ENCODE measurements at regions not wholly inside any gene's neighbourhood (a gene's known extent, or its start where the extent isn't known, plus 50 kb on each side); places are given as distances from the start of the nearest gene placed in this dataset.

DNA sequence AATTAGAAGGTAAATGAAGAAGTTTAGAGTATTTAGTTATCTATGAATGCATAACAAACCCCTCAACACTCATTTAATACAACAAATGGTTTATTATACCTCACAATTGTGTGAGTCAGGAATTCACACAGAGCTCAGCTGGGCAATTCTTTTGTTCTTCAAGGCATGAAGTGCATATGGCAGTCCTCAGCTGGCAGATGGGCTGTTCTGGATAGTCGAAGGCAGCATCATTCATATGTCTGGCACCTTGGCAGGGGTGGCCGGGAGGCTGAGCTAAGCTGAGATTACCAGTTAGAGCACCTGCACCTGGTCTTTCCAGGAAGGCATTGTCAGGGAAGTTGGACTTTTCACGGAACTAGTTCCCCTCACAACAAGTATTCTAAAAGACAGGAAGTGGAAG, 286.2 kb upstream of the DUSP10 start:
- H4K20me1 ChIP-seq (ENCODE audit: insufficient read depth), result no peaks in the 10 kb centered on the region

More for the DNA sequence above, 286.2 kb upstream of the DUSP10 start:
- H3K27me3 ChIP-seq (ENCODE audit: insufficient read depth), result no peaks in the 10 kb centered on the region
- TF ChIP-seq GATA2 (CRISPR knock-in tag; IDR thresholded peaks at IDR 0.05), result no peak
- TF ChIP-seq POLR2AphosphoS5 (IDR thresholded peaks at IDR 0.05; ENCODE audit: low read depth, low read length), result no peak
- no peak for TF ChIP-seq FOXJ3 (CRISPR knock-in tag; IDR thresholded peaks at IDR 0.05)
- TF ChIP-seq MEF2A (IDR thresholded peaks at IDR 0.05; ENCODE audit: borderline replicate concordance, low read depth), result no peak
- TF ChIP-seq FOSL2 (IDR thresholded peaks at IDR 0.05; ENCODE audit: borderline replicate concordance, low read depth), result no peak
- TF ChIP-seq, protein P1, sequence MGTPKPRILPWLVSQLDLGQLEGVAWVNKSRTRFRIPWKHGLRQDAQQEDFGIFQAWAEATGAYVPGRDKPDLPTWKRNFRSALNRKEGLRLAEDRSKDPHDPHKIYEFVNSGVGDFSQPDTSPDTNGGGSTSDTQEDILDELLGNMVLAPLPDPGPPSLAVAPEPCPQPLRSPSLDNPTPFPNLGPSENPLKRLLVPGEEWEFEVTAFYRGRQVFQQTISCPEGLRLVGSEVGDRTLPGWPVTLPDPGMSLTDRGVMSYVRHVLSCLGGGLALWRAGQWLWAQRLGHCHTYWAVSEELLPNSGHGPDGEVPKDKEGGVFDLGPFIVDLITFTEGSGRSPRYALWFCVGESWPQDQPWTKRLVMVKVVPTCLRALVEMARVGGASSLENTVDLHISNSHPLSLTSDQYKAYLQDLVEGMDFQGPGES (IDR thresholded peaks at IDR 0.05; ENCODE audit: low read depth, low read length), result no peak
- TF ChIP-seq EZH2phosphoT487 (IDR thresholded peaks at IDR 0.05; ENCODE audit: borderline replicate concordance, low read depth), result no peak
- TF ChIP-seq, protein P2, sequence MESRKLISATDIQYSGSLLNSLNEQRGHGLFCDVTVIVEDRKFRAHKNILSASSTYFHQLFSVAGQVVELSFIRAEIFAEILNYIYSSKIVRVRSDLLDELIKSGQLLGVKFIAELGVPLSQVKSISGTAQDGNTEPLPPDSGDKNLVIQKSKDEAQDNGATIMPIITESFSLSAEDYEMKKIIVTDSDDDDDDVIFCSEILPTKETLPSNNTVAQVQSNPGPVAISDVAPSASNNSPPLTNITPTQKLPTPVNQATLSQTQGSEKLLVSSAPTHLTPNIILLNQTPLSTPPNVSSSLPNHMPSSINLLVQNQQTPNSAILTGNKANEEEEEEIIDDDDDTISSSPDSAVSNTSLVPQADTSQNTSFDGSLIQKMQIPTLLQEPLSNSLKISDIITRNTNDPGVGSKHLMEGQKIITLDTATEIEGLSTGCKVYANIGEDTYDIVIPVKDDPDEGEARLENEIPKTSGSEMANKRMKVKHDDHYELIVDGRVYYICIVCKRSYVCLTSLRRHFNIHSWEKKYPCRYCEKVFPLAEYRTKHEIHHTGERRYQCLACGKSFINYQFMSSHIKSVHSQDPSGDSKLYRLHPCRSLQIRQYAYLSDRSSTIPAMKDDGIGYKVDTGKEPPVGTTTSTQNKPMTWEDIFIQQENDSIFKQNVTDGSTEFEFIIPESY (IDR thresholded peaks at IDR 0.05; ENCODE audit: borderline replicate concordance, low read depth), result no peak
- no peak for TF ChIP-seq SMC3 (IDR thresholded peaks at IDR 0.05; ENCODE audit: low read depth, low read length)
- TF ChIP-seq JUND (IDR thresholded peaks at IDR 0.05), result no peak
- TF ChIP-seq, protein P3, sequence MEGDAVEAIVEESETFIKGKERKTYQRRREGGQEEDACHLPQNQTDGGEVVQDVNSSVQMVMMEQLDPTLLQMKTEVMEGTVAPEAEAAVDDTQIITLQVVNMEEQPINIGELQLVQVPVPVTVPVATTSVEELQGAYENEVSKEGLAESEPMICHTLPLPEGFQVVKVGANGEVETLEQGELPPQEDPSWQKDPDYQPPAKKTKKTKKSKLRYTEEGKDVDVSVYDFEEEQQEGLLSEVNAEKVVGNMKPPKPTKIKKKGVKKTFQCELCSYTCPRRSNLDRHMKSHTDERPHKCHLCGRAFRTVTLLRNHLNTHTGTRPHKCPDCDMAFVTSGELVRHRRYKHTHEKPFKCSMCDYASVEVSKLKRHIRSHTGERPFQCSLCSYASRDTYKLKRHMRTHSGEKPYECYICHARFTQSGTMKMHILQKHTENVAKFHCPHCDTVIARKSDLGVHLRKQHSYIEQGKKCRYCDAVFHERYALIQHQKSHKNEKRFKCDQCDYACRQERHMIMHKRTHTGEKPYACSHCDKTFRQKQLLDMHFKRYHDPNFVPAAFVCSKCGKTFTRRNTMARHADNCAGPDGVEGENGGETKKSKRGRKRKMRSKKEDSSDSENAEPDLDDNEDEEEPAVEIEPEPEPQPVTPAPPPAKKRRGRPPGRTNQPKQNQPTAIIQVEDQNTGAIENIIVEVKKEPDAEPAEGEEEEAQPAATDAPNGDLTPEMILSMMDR (IDR thresholded peaks at IDR 0.05), result no peak
- TF ChIP-seq, protein P4, sequence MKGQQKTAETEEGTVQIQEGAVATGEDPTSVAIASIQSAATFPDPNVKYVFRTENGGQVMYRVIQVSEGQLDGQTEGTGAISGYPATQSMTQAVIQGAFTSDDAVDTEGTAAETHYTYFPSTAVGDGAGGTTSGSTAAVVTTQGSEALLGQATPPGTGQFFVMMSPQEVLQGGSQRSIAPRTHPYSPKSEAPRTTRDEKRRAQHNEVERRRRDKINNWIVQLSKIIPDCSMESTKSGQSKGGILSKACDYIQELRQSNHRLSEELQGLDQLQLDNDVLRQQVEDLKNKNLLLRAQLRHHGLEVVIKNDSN (IDR thresholded peaks at IDR 0.05; ENCODE audit: borderline replicate concordance, low read depth), result no peak
- H2AFZ ChIP-seq (ENCODE audit: low read depth), result no peak overlapping the region
- no peak overlapping the region for H3K4me3 ChIP-seq (ENCODE audit: low read depth in 2 of 2, low read length in 1 of 2)
- ChIA-PET POLR2A (no interaction called here), CTCF (interaction anchor here (1.6 kb wide), 1 partner anchor 9 kb away, joined by 4 read pairs; no protein-coding TSS in a partner anchor)
- no peak overlapping the region for H3K4me2 ChIP-seq
- H3K27ac ChIP-seq (ENCODE audit: low read depth in 2 of 2, low read length in 1 of 2), result no peak overlapping the region
- no peaks in the 10 kb centered on the region for H3K79me2 ChIP-seq (ENCODE audit: insufficient read depth)
- no peak for DNase-seq
- WGBS (ENCODE audit: low lambda C conversion rate), result 57% methylated on average over 3 of the region's 3 CpGs
- no peaks in the 10 kb centered on the region for H3F3A ChIP-seq (replicated peaks; ENCODE audit: insufficient read depth)
- no peaks in the 10 kb centered on the region; a peak in 1 of 4 replicates for H3K4me1 ChIP-seq (ENCODE audit: control insufficient read depth in 1 of 2, insufficient read depth in 2 of 2, low read depth in 1 of 2, low read length in 1 of 2)
- H3K36me3 ChIP-seq (replicated peaks in 1 of 2; ENCODE audit: control insufficient read depth in 1 of 2, insufficient read depth in 2 of 2, low read length in 1 of 2), result no peaks in the 10 kb centered on the region
- H3K9me2 ChIP-seq, result no peaks in the 10 kb centered on the region
- no peak overlapping the region for H3K9ac ChIP-seq
- H3K9me3 ChIP-seq, result no peaks in the 10 kb centered on the region
